Fibroblast of skin of back (primary cell): ENCODE measurements at regions not wholly inside any gene's neighbourhood (a gene's known extent, or its start where the extent isn't known, plus 50 kb on each side); places are given as distances from the start of the nearest gene placed in this dataset.
A peak's percentile ranks its signal among the peaks of the same experiment; 100 is the strongest.

Experiments used
- DNase-seq: peaks from one replicate; pipeline ENCODE4 v3.0.0-alpha.2; 2013

DNA sequence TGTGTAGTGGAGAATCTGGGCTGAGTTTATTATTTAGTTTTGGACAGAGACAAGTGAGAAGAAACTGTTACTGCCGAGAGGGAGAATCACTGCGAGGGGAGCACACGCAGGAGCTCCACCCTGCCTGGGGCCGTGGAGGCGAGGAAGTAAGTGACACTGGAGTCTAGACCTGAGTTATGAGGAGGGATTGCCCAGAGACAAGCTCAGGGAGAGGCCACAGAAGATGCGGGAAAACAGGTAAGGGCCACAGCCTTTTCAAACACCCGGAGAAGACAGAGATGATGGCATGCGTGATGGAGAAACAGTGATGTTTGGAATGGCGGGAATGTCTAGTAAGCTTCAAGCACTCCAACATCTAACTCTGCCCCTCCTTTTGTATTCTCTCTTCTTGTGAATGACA lies 84.1 kb downstream of the TNFSF11 start:
- no peak for DNase-seq

DNA sequence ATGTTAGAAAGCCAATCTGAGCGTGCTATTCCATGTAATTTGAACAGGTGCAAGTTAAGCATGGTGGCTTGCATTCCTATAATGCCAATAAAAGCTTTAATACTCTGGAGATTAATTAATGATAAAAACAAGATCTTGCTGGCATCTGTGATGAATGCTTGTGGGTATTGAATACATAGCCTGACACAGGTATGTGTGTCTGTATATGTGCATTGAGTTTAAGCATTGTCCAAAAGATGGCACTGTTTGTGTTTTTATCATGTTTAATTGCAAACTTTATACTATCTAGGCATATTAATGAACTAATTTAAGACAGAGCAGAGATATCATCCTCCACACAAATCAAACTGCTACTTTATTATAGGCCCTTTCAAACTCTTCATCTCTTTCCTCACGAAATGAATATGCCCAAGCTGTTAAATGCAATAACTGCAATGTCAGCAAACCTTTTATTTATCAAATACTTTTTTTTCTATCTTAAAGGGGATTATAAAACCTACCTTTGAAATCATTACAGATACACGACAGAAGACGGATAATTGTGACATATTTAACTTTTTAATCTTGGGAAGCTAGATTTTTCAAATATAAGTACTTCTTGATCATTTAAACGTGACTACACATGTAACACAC lies 86.5 kb downstream of the TNFSF11 start:
- peak; percentile 28 for DNase-seq

DNA sequence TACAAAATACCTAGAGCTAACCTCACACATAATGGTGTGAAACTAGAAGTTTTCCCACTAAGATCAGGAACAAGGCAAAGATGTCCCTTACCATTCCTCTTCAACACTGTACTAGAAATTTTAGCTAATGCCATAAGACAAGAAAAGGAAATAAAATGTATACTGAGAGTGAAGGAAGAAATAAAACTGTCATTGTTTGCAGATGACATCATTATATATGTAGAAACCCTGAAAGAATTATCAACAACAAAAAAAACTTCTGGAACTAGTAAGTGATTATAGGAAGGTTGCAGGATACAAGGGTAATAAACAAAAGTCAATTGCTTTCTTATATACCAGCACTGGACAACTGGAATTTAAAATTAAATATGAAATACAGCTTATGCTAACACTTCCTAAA lies 93.7 kb downstream of the TNFSF11 start:
- no peak for DNase-seq

DNA sequence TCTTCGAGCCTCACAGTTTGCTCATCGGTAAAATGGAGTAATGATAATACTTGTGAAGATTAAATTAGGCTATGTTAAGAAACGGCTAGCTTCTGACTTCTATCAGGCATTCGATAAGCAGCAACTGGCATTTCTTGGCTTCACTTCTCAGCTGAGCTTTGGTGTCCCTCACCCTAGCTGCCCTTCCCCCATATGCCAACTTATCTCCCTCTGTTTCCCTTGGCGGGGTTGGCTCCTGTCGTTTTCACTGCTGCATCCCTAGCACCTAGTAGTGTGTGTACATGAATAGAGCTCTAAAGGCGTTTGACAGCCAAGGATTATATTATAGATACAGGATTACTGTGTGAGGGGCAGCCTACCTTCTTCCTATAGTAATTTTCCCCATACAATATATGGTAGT lies 97.5 kb downstream of the TNFSF11 start:
- DNase-seq = no peak

DNA sequence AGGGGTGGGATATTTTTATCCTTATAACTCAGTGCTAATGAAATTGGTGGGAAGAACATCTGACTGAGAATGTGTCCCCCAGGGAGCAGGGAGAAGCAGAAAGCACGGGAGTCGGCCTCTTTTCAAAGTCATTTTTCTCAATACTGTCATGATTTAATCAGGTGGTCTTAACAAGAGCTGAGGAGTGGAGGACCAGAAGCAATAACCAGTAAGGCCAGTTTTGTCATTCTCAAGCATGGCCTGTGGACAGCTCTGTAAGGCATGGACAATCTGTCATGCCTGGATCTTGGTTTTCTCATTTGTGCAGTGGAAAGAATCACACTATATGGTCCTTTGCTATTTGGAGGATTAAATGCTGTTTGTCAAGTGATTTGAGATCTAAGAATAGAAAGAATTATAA lies 99.7 kb downstream of the TNFSF11 start:
- no peak for DNase-seq

DNA sequence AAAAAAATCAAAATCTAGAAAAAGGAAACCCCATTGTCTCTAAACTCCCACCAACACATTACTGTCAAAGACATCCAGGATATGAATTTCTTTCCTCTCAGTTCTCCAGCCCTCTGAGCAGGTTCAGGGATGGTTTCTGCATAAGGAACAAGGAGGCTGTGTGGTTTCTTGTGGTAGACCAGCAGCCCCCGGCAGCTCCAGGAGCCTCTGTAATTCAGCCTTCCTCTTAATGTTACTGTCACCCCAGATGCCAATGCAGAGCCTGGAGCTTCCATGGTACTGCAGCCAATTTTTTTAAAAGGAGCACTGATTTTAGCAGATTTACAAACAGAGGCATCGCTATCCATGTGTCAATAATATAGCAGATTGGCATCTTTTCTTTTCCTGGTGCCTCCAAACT lies 100.6 kb upstream of the FAM216B start:
- no peak for DNase-seq

DNA sequence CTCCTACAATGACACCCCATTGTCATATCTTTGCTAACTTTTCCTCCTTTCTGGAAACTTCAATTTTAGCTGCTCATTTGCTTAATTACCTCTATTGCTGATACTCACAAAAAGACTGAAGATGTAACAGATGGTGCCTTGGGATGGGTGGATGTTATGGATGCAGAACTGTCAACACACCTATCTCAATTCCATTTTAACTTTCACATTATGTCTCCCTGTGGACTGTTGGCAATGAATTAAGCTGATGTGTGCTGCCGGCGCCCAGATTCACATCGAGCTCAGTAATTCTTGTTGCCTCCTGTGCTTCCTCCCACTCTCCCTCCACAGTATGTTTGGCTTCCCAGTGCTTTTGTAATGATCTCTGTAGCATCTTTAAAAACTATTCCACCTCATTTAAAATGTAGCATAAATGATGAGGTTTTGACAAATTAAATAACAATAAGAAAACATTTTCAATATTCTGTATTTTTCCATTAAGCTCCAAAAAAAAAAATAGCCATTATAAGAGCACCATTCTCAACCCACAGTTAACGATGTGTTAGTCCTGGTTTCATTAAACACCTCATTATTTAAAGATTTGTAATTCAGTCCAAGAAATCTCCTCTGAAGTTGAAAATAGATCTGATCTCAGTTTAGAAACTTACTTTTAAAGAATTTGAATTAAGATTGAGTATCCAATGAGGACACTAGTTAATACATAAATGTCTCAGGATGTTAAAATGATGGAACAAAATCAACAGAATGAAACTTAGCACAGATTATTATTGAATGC lies 99.9 kb upstream of the FAM216B start:
- no peak for DNase-seq

DNA sequence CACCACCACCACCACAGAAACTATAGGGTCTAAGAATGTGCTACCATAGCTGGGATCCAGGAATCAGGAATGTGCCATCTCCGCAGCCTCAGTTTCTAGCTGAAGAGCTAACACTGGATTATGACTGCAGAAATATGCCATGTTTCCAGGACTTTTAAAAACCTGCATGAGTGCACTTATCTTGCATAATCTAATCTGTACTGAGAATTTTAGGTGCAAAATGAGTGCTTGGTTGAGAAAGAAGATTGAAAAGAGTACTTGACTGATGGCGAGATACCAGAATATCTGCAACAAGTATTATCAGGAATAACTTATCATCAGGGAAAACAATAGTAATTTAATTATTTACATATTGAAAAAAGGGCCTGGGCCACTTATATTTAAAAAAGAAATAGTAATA lies 97.2 kb upstream of the FAM216B start:
- DNase-seq = no peak

DNA sequence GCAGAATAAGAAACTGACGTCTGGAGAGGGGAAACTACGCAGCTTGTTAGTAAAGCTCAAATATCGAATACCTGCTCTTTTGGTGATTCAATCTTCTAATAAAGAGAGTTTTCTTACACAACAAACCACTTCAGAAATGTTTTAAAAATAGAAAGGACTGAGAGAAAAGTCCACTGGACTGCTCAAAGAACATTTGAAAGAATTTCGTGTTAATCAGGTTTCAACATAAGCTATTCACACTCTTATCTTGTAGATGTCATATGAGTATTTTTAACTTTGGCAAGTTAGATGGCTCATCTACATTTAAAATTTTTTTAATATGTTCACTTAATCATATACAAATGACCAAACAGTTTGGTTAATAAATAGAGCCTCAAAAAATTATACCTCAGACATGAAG lies 95.6 kb upstream of the FAM216B start:
- DNase-seq = no peak

DNA sequence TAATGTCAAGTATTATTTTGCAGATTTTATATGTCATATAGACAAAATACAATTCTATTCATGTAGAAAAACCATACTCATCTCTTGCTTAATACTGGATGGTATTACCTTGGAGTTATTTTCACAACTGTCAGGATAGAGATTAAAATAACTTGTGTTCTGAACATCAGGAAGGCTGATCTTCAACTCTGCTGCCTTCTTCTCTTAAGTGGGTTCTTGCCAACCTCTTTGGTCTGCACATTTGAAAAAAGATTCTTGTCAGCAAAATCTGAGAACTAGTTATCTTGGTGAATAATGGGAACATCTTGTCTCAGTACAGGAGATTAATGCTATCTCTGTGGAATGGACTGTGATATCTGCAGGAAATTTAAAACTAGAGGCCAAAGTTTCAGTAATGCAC lies 95.2 kb upstream of the FAM216B start:
- no peak for DNase-seq

DNA sequence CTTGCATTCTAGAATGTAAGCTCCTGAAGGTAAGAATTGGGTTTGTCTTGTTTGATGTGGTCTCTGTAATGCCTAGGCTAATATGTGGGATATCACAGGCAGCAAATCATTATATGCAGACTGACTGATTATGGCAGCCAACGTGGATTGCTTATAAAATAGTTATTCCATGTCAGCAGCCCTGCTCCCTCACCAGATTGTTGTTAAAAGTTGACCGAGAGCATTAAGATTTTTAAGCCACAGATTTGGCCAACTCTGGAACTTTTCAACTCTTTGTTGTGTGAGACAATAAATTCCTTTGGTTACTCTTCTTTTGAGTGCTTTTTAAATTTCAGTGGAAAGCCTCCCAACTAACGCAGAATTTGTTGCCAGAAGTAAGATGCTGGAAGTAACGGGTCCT lies 92.6 kb upstream of the FAM216B start:
- DNase-seq = no peak

DNA sequence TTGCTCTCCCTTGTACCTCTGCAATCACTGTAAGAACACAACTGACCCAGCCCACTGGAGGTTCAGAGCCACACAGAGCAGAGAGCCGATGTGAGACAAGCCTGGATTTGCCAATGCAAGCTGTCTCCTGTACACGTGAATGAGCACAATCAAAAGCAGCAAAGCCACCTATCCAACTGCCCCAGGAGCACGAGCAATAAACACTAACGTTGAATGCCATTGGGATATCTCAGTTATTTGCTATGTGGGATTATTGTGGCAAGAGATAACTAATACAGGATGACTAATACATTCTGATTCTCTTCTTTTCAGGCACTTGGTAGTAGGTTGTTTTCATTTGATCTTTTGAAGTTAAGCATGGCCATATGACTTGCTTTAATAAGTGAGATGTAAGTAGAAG lies 85.2 kb upstream of the FAM216B start:
- DNase-seq = peak; percentile 84

DNA sequence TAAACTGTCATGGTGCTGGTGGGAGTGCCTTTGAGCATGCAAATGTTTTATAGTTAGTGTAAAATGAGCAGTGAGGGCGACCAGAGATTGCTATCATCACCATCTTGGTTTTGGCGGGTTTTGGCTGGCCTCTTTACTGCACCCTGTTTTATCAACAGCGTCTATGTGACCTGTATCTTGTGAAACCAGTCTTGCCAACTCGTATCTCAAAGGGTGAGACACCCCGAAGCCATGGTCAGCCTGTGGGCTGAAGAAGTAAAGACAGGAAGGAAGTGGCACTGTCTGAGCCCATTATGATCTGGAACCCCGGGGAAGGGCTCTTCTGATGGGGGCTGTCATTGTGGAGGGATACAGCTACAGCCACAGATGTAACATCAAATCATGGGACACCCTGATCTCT lies 81.5 kb upstream of the FAM216B start:
- DNase-seq = no peak

DNA sequence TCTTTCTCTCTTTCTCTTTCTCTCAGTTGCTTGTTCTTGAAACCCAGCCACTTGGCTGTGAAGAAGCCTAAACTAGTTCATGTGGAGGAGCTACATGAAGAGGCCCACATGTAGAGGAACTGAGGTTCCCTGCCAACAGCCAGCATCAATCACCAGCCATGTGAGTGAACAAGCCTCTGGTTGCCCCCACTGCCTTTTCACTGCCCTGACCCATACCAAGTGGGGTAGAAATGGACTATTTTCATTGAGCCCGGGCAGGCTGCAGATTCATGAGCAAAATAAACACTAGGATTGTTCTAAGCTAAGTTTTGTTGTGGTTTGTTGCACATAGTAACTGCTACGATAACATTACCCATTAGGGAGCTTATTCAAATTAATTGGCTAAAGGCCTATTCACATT lies 78.7 kb upstream of the FAM216B start:
- no peak for DNase-seq

DNA sequence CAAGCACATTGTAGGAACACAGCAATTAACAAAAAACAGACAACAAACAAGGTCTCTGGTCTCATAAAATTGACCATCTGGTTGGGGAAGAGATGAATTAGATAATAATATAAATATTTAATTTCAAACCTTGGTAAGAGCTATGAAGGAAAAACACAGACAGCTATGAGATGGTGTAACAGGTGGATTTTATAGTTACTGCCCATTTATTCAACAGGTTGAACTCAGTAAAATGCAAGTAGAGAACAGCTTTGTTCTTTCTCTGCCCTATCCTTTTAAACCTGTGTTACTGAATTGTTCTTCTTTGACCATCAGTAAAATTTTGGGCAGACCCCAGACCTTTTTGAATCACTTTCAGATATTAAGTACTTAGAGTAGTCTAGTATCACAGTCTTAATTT lies 77.6 kb upstream of the FAM216B start:
- no peak for DNase-seq

DNA sequence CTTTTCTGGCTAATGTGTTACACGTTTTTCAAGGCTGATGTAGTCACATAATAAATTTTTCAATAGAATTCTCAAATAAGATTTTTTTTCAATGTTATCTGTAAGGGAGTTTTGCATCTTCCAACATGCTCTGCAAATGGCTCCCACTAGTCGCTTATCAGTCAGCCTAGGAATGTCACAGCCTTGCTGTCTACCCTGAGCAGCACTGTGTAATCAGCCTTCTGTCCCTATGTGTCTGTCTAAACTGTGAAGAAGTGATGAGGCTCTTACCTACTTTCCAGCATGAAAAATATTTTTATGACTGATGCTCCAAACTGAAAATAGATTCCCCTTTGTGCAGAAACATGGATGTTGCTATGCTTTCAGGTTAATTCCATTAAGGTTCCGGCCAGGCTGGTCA lies 75.1 kb upstream of the FAM216B start:
- peak; percentile 17 for DNase-seq

DNA sequence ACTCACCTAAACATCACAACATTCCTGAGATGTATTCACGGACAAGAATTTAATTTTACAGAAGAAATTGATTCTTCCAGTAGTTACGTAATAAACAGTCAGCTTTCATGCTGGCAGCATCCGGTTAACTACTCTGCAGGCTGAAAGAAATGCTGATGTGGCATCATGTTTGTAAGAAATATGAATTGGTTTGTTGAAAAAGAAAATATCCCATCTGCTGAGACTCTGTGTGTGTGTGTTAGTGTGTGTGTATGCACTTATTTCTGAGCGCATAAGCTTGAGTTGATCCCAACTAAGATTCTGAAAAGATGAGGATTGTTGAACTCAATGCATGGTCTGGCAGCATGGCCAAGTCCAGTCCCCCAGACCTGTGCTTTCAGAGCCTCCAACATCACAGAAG lies 74.3 kb upstream of the FAM216B start:
- DNase-seq = peak; percentile 24

DNA sequence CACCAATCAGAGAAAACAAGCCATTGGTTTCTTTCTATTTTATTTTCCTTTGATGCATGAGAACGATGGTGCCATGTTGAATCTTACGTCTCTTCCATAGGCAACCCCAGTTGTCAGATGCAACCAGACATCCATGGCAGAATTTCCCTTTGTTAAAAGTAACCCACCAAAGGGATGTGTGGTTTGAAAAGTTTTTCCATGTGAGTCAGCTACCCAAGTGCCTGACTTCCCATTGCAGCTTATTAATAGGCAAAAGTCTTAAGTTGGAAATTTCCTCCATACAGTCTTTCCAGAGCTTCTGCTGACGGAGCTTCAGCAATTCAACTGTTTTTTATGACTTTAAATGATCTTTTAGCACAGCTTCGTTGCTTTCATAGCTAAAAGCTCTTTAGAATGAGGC lies 73.8 kb upstream of the FAM216B start:
- DNase-seq = peak; percentile 75

DNA sequence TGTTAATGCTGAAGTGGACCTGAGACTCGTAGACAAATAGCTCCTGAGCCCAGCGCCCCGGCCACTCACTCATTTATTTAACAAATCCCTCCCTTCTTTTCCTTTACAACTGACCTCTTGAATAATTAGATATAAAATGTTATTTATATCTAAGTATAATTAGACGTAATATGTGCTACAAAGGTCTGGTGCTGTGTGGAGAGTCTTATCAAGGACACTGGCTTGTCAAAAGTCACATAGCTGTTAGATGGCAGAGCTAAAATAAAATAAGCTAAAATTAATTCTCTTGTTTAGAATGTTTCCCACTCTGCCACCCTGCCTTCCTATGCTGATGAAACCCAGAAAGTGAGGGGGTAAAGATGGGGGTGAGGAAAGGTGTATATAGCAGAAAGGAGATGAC lies 73.0 kb upstream of the FAM216B start:
- no peak for DNase-seq

DNA sequence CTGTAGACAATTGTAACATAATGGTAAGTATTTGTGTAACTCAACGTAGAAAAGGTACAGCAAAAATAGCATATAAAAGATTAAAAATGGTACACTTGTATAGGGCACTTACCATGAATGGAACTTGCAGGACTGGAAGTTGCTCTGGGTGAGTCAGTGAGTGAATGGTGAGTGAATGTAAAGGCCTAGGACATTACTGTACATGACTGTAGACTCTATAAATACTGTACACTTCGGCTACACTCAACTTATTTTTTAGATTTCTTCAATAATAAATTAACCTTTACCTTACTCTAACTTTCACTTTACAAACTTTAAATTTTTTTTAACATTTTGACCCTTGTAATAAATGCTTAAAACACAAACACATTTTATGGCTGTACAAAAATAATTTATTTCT lies 72.1 kb upstream of the FAM216B start:
- no peak for DNase-seq

DNA sequence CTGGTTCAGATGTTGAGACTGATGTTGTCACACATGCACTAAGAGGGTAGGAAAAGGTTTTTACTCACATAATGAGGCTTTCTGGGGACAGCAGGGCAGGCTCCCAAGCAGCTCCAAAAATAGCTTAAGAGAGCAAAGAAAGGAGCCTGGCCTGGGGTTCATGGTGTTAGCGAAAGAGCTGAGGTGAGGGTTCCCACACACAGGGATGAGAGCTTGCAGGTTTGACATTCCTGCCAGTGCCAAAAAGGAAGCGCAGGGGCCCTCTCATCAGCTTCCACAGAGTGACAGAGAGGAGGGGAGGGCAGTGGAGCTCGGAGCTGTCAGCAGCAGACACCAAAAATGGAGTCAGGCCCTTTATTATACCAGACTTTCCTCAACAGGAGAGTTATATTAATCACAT lies 65.5 kb upstream of the FAM216B start:
- DNase-seq = no peak

DNA sequence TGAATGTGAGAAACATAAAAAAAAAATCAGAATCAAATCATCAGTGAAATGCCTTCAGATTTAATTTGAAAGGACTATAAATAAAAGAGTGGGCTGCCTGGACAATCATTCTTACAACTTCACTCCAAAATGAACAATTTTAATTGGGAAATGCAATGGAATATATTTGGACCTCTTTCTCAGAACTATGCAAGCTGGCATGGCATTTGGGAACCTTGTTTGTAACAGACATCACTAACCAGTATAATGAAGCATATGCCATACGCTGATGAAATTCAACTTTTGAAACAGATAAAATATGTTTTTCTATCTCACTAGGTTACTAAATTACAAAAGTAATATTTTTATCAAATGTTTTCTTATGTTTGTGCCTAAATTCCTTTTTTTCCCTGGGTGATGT lies 64.2 kb upstream of the FAM216B start:
- DNase-seq = no peak

DNA sequence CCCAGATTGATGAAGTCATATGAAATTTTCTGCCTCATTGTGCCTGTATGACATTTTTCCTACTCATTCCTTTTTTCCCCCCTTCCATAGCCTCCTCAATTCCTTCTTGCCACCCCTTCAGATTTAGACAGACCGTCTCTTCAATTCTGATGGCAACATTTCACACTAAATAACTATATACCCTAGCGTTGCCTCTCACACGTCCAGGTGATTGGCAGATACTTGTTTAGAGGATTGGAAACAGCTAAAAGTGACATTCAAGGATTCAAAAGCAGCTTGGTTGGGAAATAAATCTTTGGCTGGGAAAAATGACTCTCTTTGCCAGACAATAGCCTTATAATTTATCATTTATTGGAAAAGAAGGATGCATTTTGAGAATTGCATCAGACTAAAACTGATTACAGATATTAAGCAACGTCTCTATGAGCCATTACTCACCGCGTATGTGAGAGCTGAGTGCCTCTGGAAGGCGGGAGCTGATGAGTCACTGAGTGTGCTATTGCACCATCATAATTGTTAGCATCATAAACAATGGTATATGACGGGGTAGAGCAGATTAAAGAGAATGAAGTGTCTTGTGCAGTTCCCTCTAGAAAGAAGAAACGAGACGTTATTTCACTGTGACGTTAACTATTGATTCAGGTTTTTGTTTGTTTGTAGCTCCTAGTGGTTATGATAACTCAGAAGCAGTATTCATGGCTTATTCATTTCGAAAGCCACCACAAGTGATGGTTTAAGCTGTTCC lies 61.1 kb upstream of the FAM216B start:
- DNase-seq = peak; percentile 95

DNA sequence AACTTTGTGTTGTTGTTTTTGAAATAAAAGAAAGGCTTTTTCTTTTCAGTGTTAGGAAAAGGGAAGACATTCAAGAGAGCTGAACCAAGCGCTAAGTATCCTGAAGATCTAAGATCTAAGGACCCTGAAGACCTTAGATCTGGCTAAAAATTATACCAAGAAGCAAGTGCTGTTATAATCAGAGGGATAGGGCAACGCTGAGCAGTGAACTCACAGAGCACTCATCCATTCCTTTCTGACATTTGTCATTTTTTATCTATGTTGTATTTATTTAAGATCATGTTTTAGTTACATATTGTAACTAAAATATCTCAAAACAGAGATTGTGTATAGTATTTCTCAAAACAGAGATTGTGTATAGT lies 60.5 kb upstream of the FAM216B start:
- DNase-seq = no peak
